Keratinocyte (primary cell): ENCODE measurements at regions not wholly inside any gene's neighbourhood (a gene's known extent, or its start where the extent isn't known, plus 50 kb on each side); places are given as distances from the start of the nearest gene placed in this dataset.

Source experiments
- CTCF ChIP-seq, 3 experiments: IDR thresholded peaks in 1 of 3; conservative IDR thresholded peaks in 1 of 3; optimal IDR thresholded peaks in 1 of 3; 2 replicates in 2 of 3; 3 replicates in 1 of 3; pipeline versions ENCODE3 to v1.5.1; 2011; ENCODE audit warnings: low read length in 3 of 3, mild to moderate bottlenecking in 3 of 3, moderate library complexity in 2 of 3, control low read depth in 1 of 3, inconsistent platforms in 1 of 3; ENCODE audit not compliant: insufficient read depth in 2 of 3; ENCODE audit errors: extremely low read depth in 1 of 3
- EZH2 ChIP-seq: IDR thresholded peaks from one replicate; pipeline ENCODE4 v1.6.1; 2012; ENCODE audit warnings: inconsistent platforms, mild to moderate bottlenecking, low read length, moderate library complexity

DNA sequence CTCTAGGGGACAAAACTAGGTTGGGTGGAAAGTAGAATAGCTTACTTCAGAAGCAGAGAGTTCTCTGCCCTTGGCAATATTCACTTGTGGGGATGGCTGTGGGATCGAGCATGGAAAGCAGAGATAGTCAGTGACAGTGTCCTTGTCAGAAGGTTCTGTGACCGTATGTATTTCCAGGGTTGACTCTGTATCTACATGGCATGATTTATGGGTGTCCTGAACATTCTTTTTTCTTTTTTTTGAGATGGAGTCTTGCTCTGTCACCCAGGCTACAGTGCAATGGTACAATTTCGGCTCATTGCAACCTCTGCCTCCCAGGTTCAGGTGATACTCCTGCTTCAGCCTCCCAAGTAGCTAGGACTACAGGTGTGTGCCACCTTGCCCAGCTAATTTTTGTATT lies 77.4 kb upstream of the LHFPL2 start:
- TF ChIP-seq CTCF (optimal IDR thresholded peaks at IDR 0.05 in 1 of 3, IDR thresholded peaks at IDR 0.05 in 1 of 3, conservative IDR thresholded peaks at IDR 0.05 in 1 of 3; ENCODE audit: extremely low read depth in 1 of 3, insufficient read depth in 2 of 3, low read length in 3 of 3) (no peak), EZH2 (no peak)
